ENCODE measurements at regions not wholly inside any gene's neighbourhood (a gene's known extent, or its start where the extent isn't known, plus 50 kb on each side); places are given as distances from the start of the nearest gene placed in this dataset.
"Not testable (repeated sequence)": the region's sequence is repeated elsewhere in the genome, so short reads cannot be mapped to it uniquely, and the experiment has no call there.

- no peak for DNase-seq
These were observed 305.0 kb upstream of the CCL2 start for GRCh38 chr17:33950061-33950460.

GRCh38 chr17:33952425-33952824 lies 302.7 kb upstream of the CCL2 start:
- no peak for DNase-seq

GRCh38 chr17:33954597-33954996 lies 300.5 kb upstream of the CCL2 start:
- no peak for DNase-seq

- no peak for DNase-seq
These were observed 299.6 kb upstream of the CCL2 start for GRCh38 chr17:33955461-33955860.

GRCh38 chr17:33959098-33959497 lies 296.0 kb upstream of the CCL2 start:
- DNase-seq: not testable (repeated sequence)

- DNase-seq: no peak
These were observed 292.0 kb upstream of the CCL2 start for GRCh38 chr17:33962857-33963655.

- DNase-seq: no peak
These were observed 290.6 kb upstream of the CCL2 start for GRCh38 chr17:33964344-33964979.

- no peak for DNase-seq
These were observed 288.6 kb upstream of the CCL2 start for GRCh38 chr17:33966410-33967059.

- DNase-seq: no peak
These were observed 287.3 kb upstream of the CCL2 start for GRCh38 chr17:33967608-33968349.

- peak; percentile 4 for DNase-seq
These were observed 286.6 kb upstream of the CCL2 start for GRCh38 chr17:33968350-33969044.

GRCh38 chr17:33970279-33970678 lies 284.8 kb upstream of the CCL2 start:
- DNase-seq: no peak

GRCh38 chr17:33972763-33973162 lies 282.3 kb upstream of the CCL2 start:
- no peak for DNase-seq

GRCh38 chr17:33973491-33973890 lies 281.6 kb upstream of the CCL2 start:
- no peak for DNase-seq

- DNase-seq: no peak
These were observed 280.8 kb upstream of the CCL2 start for GRCh38 chr17:33974276-33974675.

- DNase-seq: no peak
These were observed 278.3 kb upstream of the CCL2 start for GRCh38 chr17:33976831-33977230.

GRCh38 chr17:33977729-33978514 lies 277.2 kb upstream of the CCL2 start:
- DNase-seq: no peak

GRCh38 chr17:33978889-33979288 lies 276.2 kb upstream of the CCL2 start:
- DNase-seq: no peak

- DNase-seq: no peak
These were observed 274.9 kb upstream of the CCL2 start for GRCh38 chr17:33980193-33980592.

GRCh38 chr17:33981711-33982601 lies 273.1 kb upstream of the CCL2 start:
- DNase-seq: no peak

GRCh38 chr17:33982909-33983308 lies 272.2 kb upstream of the CCL2 start:
- DNase-seq: no peak
